Endothelial cell (in vitro differentiated cells): ENCODE measurements at regions not wholly inside any gene's neighbourhood (a gene's known extent, or its start where the extent isn't known, plus 50 kb on each side); places are given as distances from the start of the nearest gene placed in this dataset.

Experiments
- DNase-seq: peaks from one replicate; pipeline ENCODE4 v3.0.0; 2021; ENCODE audit warnings: low spot score
- H3K27ac Mint-ChIP-seq: one replicate; pipeline ENCODE4 v1.8.0; 2021; ENCODE audit warnings: mixed read lengths, inconsistent platforms; ENCODE audit not compliant: unreplicated experiment
- H3K27me3 Mint-ChIP-seq: one replicate; pipeline ENCODE4 v1.8.0; 2021; ENCODE audit warnings: mild to moderate bottlenecking, moderate library complexity, mixed read lengths, inconsistent platforms; ENCODE audit not compliant: unreplicated experiment
- H3K36me3 Mint-ChIP-seq: one replicate; pipeline ENCODE4 v1.8.0; 2021; ENCODE audit warnings: mild to moderate bottlenecking, low read depth, mixed read lengths, inconsistent platforms; ENCODE audit not compliant: unreplicated experiment
- H3K4me1 Mint-ChIP-seq: one replicate; pipeline ENCODE4 v1.8.0; 2021; ENCODE audit warnings: mild to moderate bottlenecking, mixed read lengths, inconsistent platforms; ENCODE audit not compliant: unreplicated experiment
- H3K4me3 Mint-ChIP-seq: one replicate; pipeline ENCODE4 v1.8.0; 2021; ENCODE audit warnings: mild to moderate bottlenecking, mixed read lengths, inconsistent platforms; ENCODE audit not compliant: unreplicated experiment
- H3K9me3 Mint-ChIP-seq: one replicate; pipeline ENCODE4 v1.8.0; 2021; ENCODE audit warnings: mixed read lengths, inconsistent platforms; ENCODE audit not compliant: unreplicated experiment
- CTCF ChIP-seq: fragments of 200-600 bp; sonication (generic); IDR thresholded peaks from one replicate; pipeline ENCODE4 v1.5.0; 2021; ENCODE audit warnings: antibody characterized with exemption; ENCODE audit not compliant: unreplicated experiment

GRCh38 chr3:168539909-168540308, 444.2 kb upstream of the GOLIM4 start:
- no peaks in the 10 kb centered on the region for H3K36me3 Mint-ChIP-seq
- H3K9me3 Mint-ChIP-seq, result no peaks in the 10 kb centered on the region
- TF ChIP-seq CTCF, result no peak
- H3K27me3 Mint-ChIP-seq, result no peaks in the 10 kb centered on the region
- DNase-seq, result no peak
- H3K27ac Mint-ChIP-seq, result no peak overlapping the region
- no peak overlapping the region for H3K4me3 Mint-ChIP-seq
- H3K4me1 Mint-ChIP-seq, result no peaks in the 10 kb centered on the region

DNA sequence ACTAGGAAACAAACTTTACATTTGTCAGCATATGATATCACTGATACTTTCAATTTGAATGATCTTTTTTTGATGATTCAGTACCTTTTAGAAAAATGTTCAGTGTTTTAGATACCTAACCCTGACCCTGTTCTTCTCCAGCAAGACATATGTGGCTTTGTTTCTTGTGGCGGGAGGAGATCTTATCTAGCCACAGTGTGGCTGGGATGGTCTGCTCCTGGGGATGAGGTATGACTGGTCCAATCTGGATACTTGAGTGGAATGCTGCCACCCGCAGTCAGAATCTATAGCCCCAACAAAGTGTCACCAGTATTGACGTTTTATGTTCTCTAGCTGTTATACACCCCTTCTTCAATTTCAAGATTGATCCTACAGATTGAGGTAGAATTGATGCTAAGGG, 439.0 kb upstream of the GOLIM4 start:
- H3K36me3 Mint-ChIP-seq, result no peaks in the 10 kb centered on the region
- no peak for TF ChIP-seq CTCF
- DNase-seq, result no peak
- H3K9me3 Mint-ChIP-seq, result no peaks in the 10 kb centered on the region
- no peaks in the 10 kb centered on the region for H3K4me1 Mint-ChIP-seq
- H3K27me3 Mint-ChIP-seq, result no peaks in the 10 kb centered on the region
- H3K27ac Mint-ChIP-seq, result no peak overlapping the region
- H3K4me3 Mint-ChIP-seq, result no peak overlapping the region

DNA sequence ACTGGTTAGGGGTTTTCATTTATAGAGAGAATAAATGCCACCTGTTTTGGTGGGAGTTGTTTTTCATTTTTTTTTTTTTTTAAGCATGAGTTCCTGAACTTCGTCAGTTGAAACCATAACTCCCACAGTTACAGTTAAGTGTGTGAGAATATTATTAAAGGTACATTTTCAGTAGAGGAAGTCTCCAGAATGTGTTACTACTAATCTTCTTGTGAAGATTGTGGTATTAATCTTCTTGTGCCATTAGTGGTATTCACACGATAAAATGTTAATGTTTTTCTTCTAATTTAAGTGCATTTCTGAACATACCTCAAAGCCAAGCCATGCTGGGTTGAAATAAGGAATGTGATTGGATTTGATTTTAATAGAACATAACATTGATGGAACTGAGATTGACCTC, 437.9 kb upstream of the GOLIM4 start:
- no peak overlapping the region for H3K27ac Mint-ChIP-seq

GRCh38 chr3:168532135-168532534, 436.4 kb upstream of the GOLIM4 start:
- Mint-ChIP-seq H3K27ac (no peak overlapping the region), H3K4me3 (no peak overlapping the region), H3K27me3 (no peaks in the 10 kb centered on the region), H3K36me3 (no peaks in the 10 kb centered on the region), H3K9me3 (no peaks in the 10 kb centered on the region), H3K4me1 (no peaks in the 10 kb centered on the region)
- no peak for TF ChIP-seq CTCF
- DNase-seq, result no peak

More for the DNA sequence above, 437.9 kb upstream of the GOLIM4 start:
- Mint-ChIP-seq H3K9me3 (no peaks in the 10 kb centered on the region), H3K36me3 (no peaks in the 10 kb centered on the region), H3K27me3 (no peaks in the 10 kb centered on the region), H3K4me1 (no peaks in the 10 kb centered on the region), H3K4me3 (no peak overlapping the region)
- no peak for TF ChIP-seq CTCF
- DNase-seq, result no peak

GRCh38 chr3:168531116-168531515, 435.4 kb upstream of the GOLIM4 start:
- Mint-ChIP-seq H3K27me3 (no peaks in the 10 kb centered on the region), H3K9me3 (no peaks in the 10 kb centered on the region), H3K36me3 (no peaks in the 10 kb centered on the region), H3K4me3 (no peak overlapping the region), H3K4me1 (no peaks in the 10 kb centered on the region), H3K27ac (no peak overlapping the region)
- no peak for TF ChIP-seq CTCF
- DNase-seq, result no peak
